Endothelial cell of umbilical vein (primary cell): ENCODE measurements at regions not wholly inside any gene's neighbourhood (a gene's known extent, or its start where the extent isn't known, plus 50 kb on each side); places are given as distances from the start of the nearest gene placed in this dataset. TPM values are rescaled to one million over a fixed set of nuclear protein-coding genes. Genes with fewer than 3 reads are reported as not detected.

ENCODE experiments used
- BruUV-seq: library from RNA; stranded (reverse); fragments of 400-500 nt; replicated peaks from 2 replicates; lab custom pipeline; 2021; lab: Mats Ljungman, UMichigan
- CTCF ChIA-PET: fragments of 300-600, 350-600 bp; sonication (Branson Sonifier 250); formaldehyde crosslinking; loops from one replicate; lab custom pipeline; 2021; ENCODE audit warnings: antibody characterized with exemption, inconsistent platforms; lab: Charles Lee
- POLR2A ChIA-PET: fragments of 300-600, 350-600 bp; sonication (Branson Sonifier 250); formaldehyde crosslinking; loops from one replicate; lab custom pipeline; 2021; ENCODE audit warnings: antibody characterized with exemption, inconsistent platforms; lab: Charles Lee
- DNase-seq: peaks from one replicate; pipeline ENCODE4 v3.0.0-alpha.2; 2011; ENCODE audit warnings: low read depth, low spot score
- FAIRE-seq: peaks from 2 replicates; lab custom pipeline; 2011; peaks lifted over from hg19 to GRCh38; lab: Jason Lieb, UNC
- H2AFZ ChIP-seq: 2 replicates; pipeline ENCODE4 v1.6.0; 2012; ENCODE audit warnings: low read depth, low read length, control low read depth, inconsistent platforms
- H3K27ac ChIP-seq: 2 replicates; pipeline ENCODE4 v1.5.1; 2011; ENCODE audit warnings: low read depth, mild to moderate bottlenecking, control low read depth, low read length, moderate library complexity; ENCODE audit not compliant: insufficient read depth
- H3K27me3 ChIP-seq, 2 experiments: 2 replicates each; pipeline versions ENCODE4 v1.6.0 to v1.6.1; 2011; ENCODE audit warnings: low read length in 2 of 2, mixed read lengths in 1 of 2; ENCODE audit not compliant: control insufficient read depth in 2 of 2, insufficient read depth in 2 of 2
- H3K36me3 ChIP-seq, 2 experiments: 2 replicates in 1 of 2; 3 replicates in 1 of 2; pipeline ENCODE4 v1.5.1; 2011; ENCODE audit warnings: low read length in 2 of 2, mild to moderate bottlenecking in 1 of 2, moderate library complexity in 1 of 2; ENCODE audit not compliant: control insufficient read depth in 2 of 2, insufficient read depth in 2 of 2; ENCODE audit errors: extremely low read depth in 1 of 2
- H3K4me1 ChIP-seq: 3 replicates; pipeline ENCODE4 v1.5.1; 2011; ENCODE audit warnings: mild to moderate bottlenecking, low read length; ENCODE audit not compliant: control insufficient read depth, insufficient read depth; ENCODE audit errors: extremely low read depth
- H3K4me2 ChIP-seq: 2 replicates; pipeline ENCODE4 v1.6.1; 2011; ENCODE audit warnings: low read length, control low read depth, mixed read lengths; ENCODE audit not compliant: insufficient read depth
- H3K4me3 ChIP-seq, 3 experiments: fragments of 200-600 bp in 1 of 3; sonication (generic), shearing (Covaris generic) in 1 of 3; replicated peaks in 1 of 3; 2 replicates each; pipeline ENCODE4 v1.5.1; 2011 to 2016; ENCODE audit warnings: control low read depth in 3 of 3, low read length in 3 of 3, mild to moderate bottlenecking in 2 of 3, inconsistent platforms in 1 of 3, low read depth in 1 of 3, moderate library complexity in 1 of 3; ENCODE audit not compliant: insufficient read depth in 1 of 3
- H3K79me2 ChIP-seq: 2 replicates; pipeline ENCODE4 v1.6.0; 2012; ENCODE audit warnings: low read length, inconsistent platforms; ENCODE audit not compliant: control insufficient read depth, insufficient read depth
- H3K9ac ChIP-seq: replicated peaks from 2 replicates; pipeline ENCODE3; 2011; ENCODE audit warnings: low read length, control low read depth; ENCODE audit not compliant: insufficient read depth; ENCODE audit errors: extremely low read depth
- H3K9me1 ChIP-seq: replicated peaks from 3 replicates; pipeline ENCODE4 v1.6.0; 2011; ENCODE audit warnings: mild to moderate bottlenecking, low read length; ENCODE audit not compliant: control insufficient read depth, insufficient read depth; ENCODE audit errors: extremely low read depth
- H3K9me3 ChIP-seq: replicated peaks from 2 replicates; pipeline ENCODE4 v1.5.1; 2012; ENCODE audit warnings: low read length, inconsistent platforms; ENCODE audit not compliant: control insufficient read depth, insufficient read depth
- H4K20me1 ChIP-seq: replicated peaks from 2 replicates; pipeline ENCODE3; 2011; ENCODE audit warnings: mild to moderate bottlenecking, low read length; ENCODE audit not compliant: control insufficient read depth, insufficient read depth; ENCODE audit errors: extremely low read depth
- EZH2 ChIP-seq: IDR thresholded peaks from 2 replicates; pipeline ENCODE4 v1.6.1; 2012; ENCODE audit warnings: borderline replicate concordance, low read depth, mild to moderate bottlenecking, moderate library complexity, low read length, inconsistent platforms; ENCODE audit not compliant: severe bottlenecking
- FOS ChIP-seq: IDR thresholded peaks from 2 replicates; pipeline ENCODE4 v1.6.1; 2011; ENCODE audit warnings: mild to moderate bottlenecking, low read length, moderate library complexity, borderline replicate concordance; ENCODE audit not compliant: insufficient read depth
- GATA2 ChIP-seq: IDR thresholded peaks from 2 replicates; pipeline ENCODE4 v1.7.0; 2011; ENCODE audit warnings: low read depth, mild to moderate bottlenecking, moderate library complexity, mixed read lengths, low read length; ENCODE audit not compliant: insufficient read length, insufficient read depth
- MYC ChIP-seq: IDR thresholded peaks from one replicate; pipeline ENCODE4 v1.6.1; 2011; ENCODE audit warnings: mild to moderate bottlenecking, low read depth, low read length
- POLR2A ChIP-seq: IDR thresholded peaks from 2 replicates; pipeline ENCODE4 v1.6.1; 2012; ENCODE audit warnings: low read depth, mild to moderate bottlenecking, control low read depth, low read length
- POLR2AphosphoS5 ChIP-seq: IDR thresholded peaks from 2 replicates; pipeline ENCODE4 v1.6.1; 2012; ENCODE audit warnings: low read depth, mild to moderate bottlenecking, control low read depth, low read length, moderate library complexity; ENCODE audit not compliant: insufficient read depth
- dilution Hi-C: fragments of 300-500 bp; cut with MboI; formaldehyde crosslinking; loops from one replicate; pipeline ENCODE4 v1.15.0; 2019; ENCODE audit warnings: low sequenced_read_pairs; ENCODE audit not compliant: extremely low pct_ligation_motif_present
- intact Hi-C: fragments of 100-400 bp; cut with micrococcal nuclease; formaldehyde crosslinking; loops from one replicate; pipeline ENCODE4 v1.10.0; 2022
- small RNA-seq: library from RNA; depleted of rRNA; stranded (forward); fragments of <200 nt; gene quantifications from one replicate; pipeline ENCODE3, GENCODE V24; 2012; ENCODE audit warnings: low replicate concordance, low read depth; ENCODE audit not compliant: insufficient read depth, insufficient read length
- TF ChIP-seq, protein P1 (sequence below): IDR thresholded peaks from 2 replicates; pipeline ENCODE4 v1.6.1; 2011; ENCODE audit not compliant: insufficient read depth, insufficient read length

DNA sequence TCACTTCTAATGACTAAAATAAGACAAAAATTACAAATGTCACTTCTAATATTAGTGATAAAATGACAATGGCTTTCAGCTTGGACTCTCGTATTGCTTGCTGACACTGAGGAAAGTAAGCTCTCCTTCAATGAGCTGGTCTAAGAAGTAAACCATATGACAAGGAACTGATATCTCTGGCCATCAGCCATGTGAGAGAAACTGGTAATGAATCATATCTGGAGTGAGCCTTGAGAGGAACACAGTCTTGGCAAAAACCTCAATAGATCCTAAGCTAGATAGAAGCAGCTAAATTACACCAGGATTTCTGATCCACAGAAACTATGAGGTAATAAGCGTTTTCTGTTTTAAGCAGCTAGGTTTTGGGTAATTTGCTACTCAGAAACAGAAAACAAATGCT, 1575.1 kb downstream of the OTOL1 start:
- dilution Hi-C loops, result no loop called here
- BruUV-seq, result no TSS peak
- no peaks in the 10 kb centered on the region for H3K79me2 ChIP-seq
- H3K4me1 ChIP-seq, result no peaks in the 10 kb centered on the region
- FAIRE-seq (no peak), DNase-seq (no peak)
- H3K9me3 ChIP-seq, result peaks cover 6% of the 10 kb centered on the region
- TF ChIP-seq EZH2 (no peak), POLR2AphosphoS5 (no peak), POLR2A (no peak), MYC (no peak), GATA2 (no peak), FOS (no peak)
- TF ChIP-seq, protein P1, sequence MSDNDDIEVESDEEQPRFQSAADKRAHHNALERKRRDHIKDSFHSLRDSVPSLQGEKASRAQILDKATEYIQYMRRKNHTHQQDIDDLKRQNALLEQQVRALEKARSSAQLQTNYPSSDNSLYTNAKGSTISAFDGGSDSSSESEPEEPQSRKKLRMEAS, result no peak
- no peak overlapping the region for H3K9ac ChIP-seq
- H3K4me3 ChIP-seq, result no peak overlapping the region
- no peaks in the 10 kb centered on the region for H4K20me1 ChIP-seq
- no peak overlapping the region for H3K27ac ChIP-seq
- H3K4me2 ChIP-seq, result no peak overlapping the region
- H2AFZ ChIP-seq, result no peak overlapping the region
- POLR2A ChIA-PET, result no interaction called here
- no peaks in the 10 kb centered on the region for H3K27me3 ChIP-seq
- H3K9me1 ChIP-seq, result no peaks in the 10 kb centered on the region
- no peaks in the 10 kb centered on the region for H3K36me3 ChIP-seq
- intact Hi-C loops, result no loop called here
- CTCF ChIA-PET, result interaction anchor here (1.0 kb wide), 1 partner anchor 13 kb away, joined by 3 read pairs; no protein-coding TSS in a partner anchor

Small RNA genes in the stretch of these regions (small RNA-seq; reads per million reads assigned to genes)
- gene AC128716.1, result not detected
